ENCODE measurements at regions not wholly inside any gene's neighbourhood (a gene's known extent, or its start where the extent isn't known, plus 50 kb on each side); places are given as distances from the start of the nearest gene placed in this dataset.

DNA sequence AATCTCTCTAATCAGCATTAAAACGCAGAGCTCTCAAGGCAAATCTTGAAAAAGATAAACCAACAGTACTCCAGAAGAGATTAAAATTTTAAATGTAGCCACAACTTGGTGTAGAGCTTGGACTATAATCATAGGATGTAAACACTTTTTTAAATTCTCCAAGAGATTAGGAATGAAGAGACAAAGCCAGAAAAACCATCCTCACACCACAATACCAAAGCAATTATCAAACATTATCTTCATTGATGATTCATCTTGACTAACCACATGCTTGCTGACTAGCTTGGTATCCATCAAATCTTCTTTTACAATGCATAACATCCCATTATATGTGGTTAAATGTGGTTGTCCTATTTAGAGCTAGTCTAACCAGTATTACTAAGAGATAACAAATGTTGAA, 815.1 kb downstream of the TLE1 start:
- 15 to 36% (median 34%) methylated on average over 1 of the region's 1 CpG for WGBS, 4 donors
- intact Hi-C loops (cut with DNase I) = no loop called here

DNA sequence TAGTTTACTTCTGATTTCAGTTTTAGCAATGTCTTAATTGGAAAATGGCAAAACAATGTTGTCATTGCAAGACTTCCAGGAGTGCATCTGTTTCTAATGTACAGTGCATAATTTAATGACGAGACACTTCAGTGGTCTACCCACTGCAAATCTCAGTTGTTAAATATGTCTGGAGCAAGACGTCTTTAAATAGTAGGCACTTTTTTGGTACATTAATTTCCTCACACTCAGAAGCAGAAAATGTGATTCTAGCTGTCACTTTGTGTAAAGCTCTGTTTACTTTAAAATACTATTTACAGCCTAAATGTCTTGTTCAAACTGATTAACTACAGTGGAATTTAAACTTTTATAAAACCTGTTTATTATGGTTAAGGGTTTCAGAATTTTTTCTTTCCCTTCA, 815.5 kb downstream of the TLE1 start:
- WGBS, 4 donors = 56 to 74% (median 69%) methylated on average over 2 of the region's 2 CpGs
- Histone ChIP-seq H3K4me1 (no peaks in the 10 kb centered on the region), H3K27ac (no peak overlapping the region), H3K4me3 (no peak overlapping the region), H3K27me3 (no peaks in the 10 kb centered on the region), H3K9me3 (peaks cover 0 to 3% (median 0%) of the 10 kb centered on the region in 12 donors), H3K36me3 (no peaks in the 10 kb centered on the region)
- intact Hi-C loops (cut with DNase I) = no loop called here
- DNase-seq = no peak
- ATAC-seq = no peak
- TF ChIP-seq, protein P1, sequence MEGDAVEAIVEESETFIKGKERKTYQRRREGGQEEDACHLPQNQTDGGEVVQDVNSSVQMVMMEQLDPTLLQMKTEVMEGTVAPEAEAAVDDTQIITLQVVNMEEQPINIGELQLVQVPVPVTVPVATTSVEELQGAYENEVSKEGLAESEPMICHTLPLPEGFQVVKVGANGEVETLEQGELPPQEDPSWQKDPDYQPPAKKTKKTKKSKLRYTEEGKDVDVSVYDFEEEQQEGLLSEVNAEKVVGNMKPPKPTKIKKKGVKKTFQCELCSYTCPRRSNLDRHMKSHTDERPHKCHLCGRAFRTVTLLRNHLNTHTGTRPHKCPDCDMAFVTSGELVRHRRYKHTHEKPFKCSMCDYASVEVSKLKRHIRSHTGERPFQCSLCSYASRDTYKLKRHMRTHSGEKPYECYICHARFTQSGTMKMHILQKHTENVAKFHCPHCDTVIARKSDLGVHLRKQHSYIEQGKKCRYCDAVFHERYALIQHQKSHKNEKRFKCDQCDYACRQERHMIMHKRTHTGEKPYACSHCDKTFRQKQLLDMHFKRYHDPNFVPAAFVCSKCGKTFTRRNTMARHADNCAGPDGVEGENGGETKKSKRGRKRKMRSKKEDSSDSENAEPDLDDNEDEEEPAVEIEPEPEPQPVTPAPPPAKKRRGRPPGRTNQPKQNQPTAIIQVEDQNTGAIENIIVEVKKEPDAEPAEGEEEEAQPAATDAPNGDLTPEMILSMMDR (IDR thresholded peaks at IDR 0.05) = no peak
- TF ChIP-seq POLR2A (IDR thresholded peaks at IDR 0.05) = no peak

More for the DNA sequence above, 815.1 kb downstream of the TLE1 start:
- ATAC-seq (no peak), DNase-seq (no peak)
- TF ChIP-seq, protein P1 (IDR thresholded peaks at IDR 0.05) = no peak
- TF ChIP-seq POLR2A (IDR thresholded peaks at IDR 0.05) = no peak
- Histone ChIP-seq H3K4me3 (no peak overlapping the region), H3K4me1 (no peaks in the 10 kb centered on the region), H3K9me3 (no peaks in the 10 kb centered on the region), H3K27me3 (no peaks in the 10 kb centered on the region), H3K36me3 (no peaks in the 10 kb centered on the region), H3K27ac (no peak overlapping the region)

DNA sequence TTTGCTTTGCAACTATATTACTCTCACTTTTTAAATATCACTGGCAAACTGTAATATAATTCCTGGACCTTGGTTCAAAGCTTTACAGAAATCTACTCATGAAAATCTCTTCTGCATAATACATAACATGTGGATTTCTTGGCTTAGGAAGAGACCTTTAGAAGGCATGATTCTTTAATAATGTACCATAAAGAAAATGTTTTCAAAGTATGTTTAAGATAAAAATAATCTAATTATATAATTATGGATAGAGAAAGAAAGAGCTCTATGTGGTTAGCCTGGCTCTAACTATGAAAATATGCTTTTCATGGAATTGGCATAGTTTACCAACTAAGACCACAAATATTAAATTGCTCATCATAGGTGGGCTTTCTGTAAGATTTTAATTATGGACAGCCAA, 817.8 kb downstream of the TLE1 start:
- Histone ChIP-seq H3K9me3 (peaks cover 0 to 20% (median 5%) of the 10 kb centered on the region in 12 donors), H3K36me3 (no peaks in the 10 kb centered on the region), H3K4me3 (no peak overlapping the region), H3K4me1 (no peaks in the 10 kb centered on the region), H3K27ac (no peak overlapping the region), H3K27me3 (no peaks in the 10 kb centered on the region)
- TF ChIP-seq, protein P1 (IDR thresholded peaks at IDR 0.05) = no peak
- no peak for TF ChIP-seq POLR2A (IDR thresholded peaks at IDR 0.05)
- ATAC-seq (no peak), DNase-seq (no peak)
- intact Hi-C loops (cut with DNase I) = no loop called here

DNA sequence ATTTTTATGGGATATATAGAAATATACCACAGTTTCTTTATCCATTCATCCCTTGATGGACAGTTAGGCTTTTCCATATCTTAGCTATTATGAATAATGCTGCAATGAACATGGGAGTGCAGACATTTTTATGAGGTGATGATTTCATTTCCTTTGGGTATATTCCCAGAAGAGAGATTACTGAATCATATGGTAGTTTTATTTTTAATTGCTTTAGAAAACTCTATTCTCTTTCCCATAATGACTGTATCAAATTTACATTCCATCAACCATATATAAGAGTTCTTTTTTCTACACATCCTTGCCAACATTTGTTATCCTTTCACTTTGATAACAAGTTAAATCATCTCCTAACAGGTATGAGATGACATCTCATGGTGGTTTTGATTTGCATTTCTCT, 821.6 kb downstream of the TLE1 start:
- Histone ChIP-seq H3K4me3 (no peak overlapping the region), H3K4me1 (no peaks in the 10 kb centered on the region), H3K27me3 (no peaks in the 10 kb centered on the region), H3K27ac (no peak overlapping the region), H3K9me3 (peaks cover 0 to 33% (median 8%) of the 10 kb centered on the region in 12 donors), H3K36me3 (no peaks in the 10 kb centered on the region)
- ATAC-seq (no peak), DNase-seq (no peak)
- no peak for TF ChIP-seq POLR2A (IDR thresholded peaks at IDR 0.05)
- TF ChIP-seq, protein P1 (IDR thresholded peaks at IDR 0.05) = no peak
- intact Hi-C loops (cut with DNase I) = no loop called here
